ENCODE measurements at regions not wholly inside any gene's neighbourhood (a gene's known extent, or its start where the extent isn't known, plus 50 kb on each side); places are given as distances from the start of the nearest gene placed in this dataset.

GRCh38 chr2:120994301-120994995 lies 258.8 kb downstream of the GLI2 start:
- DNase-seq (ENCODE audit: low read depth): no peak

- DNase-seq (ENCODE audit: low read depth): no peak
These were observed 259.5 kb downstream of the GLI2 start for GRCh38 chr2:120995152-120995551.

DNA sequence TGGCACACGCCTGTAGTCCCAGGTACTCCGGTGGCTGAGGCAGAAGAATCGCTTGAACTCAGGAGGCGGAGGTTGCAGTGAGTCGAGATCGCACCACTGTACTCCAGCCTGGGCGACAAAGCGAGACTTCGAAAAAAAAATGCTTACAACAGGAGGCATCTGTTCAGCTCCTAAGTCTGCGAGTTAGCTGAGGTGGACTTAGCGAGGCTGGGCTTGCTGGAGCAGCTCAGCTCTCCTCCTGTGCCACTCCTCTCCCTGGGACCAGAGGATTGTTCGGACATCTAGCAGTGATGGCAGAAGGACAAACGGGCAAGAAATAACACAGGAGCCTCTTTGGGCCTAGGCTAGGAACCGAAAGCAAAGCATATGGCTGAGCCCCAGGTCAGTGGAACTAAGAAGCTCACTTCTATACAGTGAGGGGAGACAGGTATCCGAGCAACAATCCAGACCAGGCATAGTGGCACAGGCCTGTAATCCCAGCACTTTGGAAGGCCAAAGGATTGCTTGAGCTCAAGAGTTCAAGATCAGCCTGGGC lies 260.1 kb downstream of the GLI2 start:
- DNase-seq (ENCODE audit: low read depth): no peak

- no peak for DNase-seq (ENCODE audit: low read depth)
These were observed 263.9 kb downstream of the GLI2 start for GRCh38 chr2:120999377-121000097.

DNA sequence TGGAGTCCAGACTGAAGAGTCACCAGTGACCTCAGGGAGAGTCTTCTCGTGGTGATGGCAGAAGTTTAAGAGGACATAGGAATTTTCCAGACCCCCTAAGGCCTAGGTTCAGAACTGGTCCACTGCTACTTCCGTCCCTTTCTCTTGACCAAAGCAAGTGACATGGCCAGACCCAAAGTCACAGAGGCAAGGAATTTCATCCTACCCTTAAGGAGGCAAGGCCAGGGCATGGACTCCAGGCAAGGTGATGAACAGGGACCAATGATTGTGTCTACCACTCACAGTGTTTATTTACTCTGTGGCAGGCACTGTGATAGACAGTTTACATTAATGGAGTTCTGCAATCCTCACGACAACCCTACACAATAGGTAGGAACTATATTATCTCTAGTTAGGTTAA lies 265.1 kb downstream of the GLI2 start:
- no peak for DNase-seq (ENCODE audit: low read depth)

GRCh38 chr2:121001641-121002040 lies 266.0 kb downstream of the GLI2 start:
- DNase-seq (ENCODE audit: low read depth): no peak

DNA sequence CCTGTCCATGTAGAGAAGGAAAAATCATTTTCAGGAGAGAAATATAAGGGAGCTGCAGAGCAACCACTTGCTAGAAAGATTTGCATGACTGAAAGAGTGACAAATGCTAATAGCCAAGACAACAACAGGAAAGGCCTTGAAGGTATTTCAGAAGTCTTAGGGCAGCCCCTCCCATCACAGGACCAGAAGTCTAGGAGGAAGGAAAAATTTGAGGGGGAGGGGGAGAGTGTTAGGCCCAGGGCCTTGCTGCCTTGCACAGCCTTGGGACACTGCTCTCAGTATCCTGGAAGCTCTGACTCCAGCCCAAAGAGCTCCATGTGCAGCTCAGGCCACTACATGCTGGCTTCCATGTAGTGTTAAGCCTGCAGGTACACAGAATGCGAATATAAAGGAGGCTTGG lies 266.9 kb downstream of the GLI2 start:
- DNase-seq (ENCODE audit: low read depth): no peak

DNA sequence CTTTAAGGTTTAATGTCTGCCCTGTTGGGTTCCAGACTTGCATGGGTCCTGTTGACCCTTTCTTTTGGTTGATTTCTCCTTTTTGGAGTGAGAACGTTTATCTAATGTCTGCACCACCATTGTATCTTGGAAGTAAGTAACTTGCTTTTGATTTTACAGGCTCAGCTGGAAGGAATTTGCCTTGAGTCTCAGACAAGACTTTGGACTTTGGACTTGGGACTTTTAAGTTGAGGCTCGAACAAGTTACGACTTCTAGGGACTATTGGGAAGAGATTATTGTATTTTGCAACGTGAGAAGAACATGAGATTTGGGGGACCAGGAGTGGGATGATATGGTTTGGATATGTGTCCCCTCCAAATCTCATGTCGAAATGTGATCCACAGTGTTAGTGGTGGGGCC lies 267.7 kb downstream of the GLI2 start:
- no peak for DNase-seq (ENCODE audit: low read depth)

- no peak for DNase-seq (ENCODE audit: low read depth)
These were observed 268.7 kb downstream of the GLI2 start for GRCh38 chr2:121004359-121004758.

DNA sequence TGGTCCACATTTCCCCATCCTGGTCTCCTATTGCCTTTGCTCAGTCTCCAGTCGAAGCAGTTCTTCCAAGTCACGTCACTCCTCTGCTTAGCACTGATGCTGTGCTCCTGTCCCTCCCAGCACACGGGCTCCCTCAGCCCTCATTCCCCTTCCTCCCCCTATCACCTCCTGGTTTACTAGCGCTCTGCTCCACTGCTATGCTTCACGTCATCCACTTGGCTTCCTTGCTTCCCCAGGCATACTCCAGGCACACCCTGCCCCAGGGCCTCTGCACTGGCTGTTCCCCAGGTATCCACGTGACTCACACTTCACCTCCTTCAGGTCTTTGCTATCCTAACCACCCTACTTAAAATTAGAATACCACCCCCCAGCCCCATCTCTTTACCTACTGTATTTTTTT lies 269.3 kb downstream of the GLI2 start:
- DNase-seq (ENCODE audit: low read depth): no peak

DNA sequence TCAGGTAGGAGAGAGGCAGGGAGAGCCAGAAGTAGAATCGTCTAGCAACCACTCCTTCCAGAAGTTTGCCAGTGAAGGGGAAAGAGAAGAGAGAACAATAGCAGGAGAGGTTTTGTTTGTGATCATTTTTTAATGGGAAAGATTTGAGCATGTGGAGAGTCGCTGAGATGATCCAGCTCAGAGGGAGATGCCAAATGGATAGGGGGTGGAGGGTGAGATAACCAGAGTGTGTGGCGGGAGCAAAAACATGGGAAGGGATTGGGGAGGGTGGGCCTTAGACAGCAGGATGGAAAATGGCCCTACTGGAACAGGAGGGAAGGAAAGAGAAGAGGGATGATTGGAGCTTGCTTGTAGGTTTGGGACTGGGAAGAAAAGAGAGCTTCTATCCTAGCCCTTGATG lies 269.8 kb downstream of the GLI2 start:
- DNase-seq (ENCODE audit: low read depth): no peak

- DNase-seq (ENCODE audit: low read depth): no peak
These were observed 271.2 kb downstream of the GLI2 start for GRCh38 chr2:121006743-121007489.

DNA sequence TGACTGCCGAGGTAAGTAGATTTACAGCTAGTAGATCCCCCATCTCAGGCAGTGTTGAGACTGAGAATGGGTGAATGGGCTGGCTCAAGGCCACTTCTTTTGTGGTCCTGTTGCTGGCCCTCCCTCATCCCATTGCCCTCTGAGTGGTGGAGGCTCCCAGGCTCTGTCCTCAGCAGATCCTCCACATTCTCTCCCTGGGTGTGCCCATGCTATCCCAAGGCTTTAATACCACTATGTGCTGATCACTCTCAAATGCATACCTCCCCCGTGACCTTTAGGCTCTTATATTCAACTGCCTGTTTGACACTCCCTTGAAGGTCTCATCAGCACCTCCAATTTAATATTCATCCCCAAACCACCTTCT lies 271.8 kb downstream of the GLI2 start:
- no peak for DNase-seq (ENCODE audit: low read depth)

- no peak for DNase-seq (ENCODE audit: low read depth)
These were observed 273.3 kb downstream of the GLI2 start for GRCh38 chr2:121008975-121009374.

DNA sequence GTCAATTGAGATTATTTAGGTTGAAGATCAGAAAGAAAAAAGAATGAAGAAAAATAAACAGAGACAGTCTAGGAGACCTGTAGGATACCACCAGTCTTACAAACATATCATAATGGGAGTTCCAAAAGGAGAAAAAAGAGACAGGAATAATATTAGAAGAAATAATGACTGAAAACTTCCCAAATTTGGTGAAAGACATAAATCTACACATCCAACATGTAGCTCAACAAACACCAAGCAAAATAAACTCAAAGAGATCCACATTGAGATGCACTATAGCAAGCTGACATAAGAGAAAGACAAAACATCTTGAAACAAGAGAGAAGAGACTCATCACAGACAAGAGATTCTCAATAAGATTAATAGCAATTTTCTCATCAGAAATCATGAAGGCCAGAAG lies 274.0 kb downstream of the TFCP2L1 start:
- no peak for DNase-seq (ENCODE audit: low read depth)

GRCh38 chr2:121014876-121015275 lies 270.1 kb downstream of the TFCP2L1 start:
- DNase-seq (ENCODE audit: low read depth): no peak

DNA sequence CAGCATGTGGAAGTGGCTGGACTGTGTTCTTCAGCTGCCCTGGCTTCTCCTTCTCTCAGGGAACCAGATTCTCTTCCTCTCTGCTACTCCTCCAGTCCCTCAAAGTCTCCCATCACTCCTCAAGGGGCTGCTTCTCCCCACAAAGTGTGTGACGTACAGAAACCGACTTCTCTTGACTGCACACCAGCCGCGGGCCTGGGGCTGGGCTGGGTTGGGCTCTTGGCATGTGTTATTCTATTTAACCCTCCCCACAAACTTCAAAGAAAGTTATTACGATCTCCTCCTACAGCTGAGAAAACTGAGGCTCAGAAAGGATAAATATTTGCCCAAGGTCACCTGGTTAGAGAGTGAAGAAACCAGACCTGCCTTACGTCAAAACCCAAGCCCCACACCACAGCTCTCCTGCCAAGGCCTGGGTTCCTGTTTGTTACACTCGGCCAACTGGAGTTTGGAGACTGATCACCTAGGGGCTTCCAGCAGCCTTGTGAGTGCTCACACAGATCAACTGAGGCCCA lies 269.0 kb downstream of the TFCP2L1 start:
- DNase-seq (ENCODE audit: low read depth): no peak

DNA sequence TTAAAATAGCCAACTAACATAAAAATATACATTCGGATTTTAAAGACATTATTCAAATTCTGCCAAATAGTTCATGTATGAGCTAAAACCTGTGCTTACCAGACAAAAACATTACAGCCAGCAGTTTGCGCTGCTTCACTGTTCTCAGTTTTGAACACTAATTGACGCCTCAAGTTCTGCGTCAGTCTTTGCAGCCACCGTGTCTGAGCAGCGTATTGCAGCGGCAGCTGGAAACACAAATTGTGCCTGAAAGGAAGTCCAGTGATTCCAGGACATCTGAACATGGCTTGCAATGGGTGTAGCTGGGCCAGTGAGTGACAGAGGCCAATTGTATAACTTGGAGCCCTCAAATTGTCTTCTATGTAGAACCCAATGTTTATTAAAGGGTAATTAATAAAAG lies 267.6 kb downstream of the TFCP2L1 start:
- no peak for DNase-seq (ENCODE audit: low read depth)

GRCh38 chr2:121018136-121019061 lies 266.6 kb downstream of the TFCP2L1 start:
- no peak for DNase-seq (ENCODE audit: low read depth)

DNA sequence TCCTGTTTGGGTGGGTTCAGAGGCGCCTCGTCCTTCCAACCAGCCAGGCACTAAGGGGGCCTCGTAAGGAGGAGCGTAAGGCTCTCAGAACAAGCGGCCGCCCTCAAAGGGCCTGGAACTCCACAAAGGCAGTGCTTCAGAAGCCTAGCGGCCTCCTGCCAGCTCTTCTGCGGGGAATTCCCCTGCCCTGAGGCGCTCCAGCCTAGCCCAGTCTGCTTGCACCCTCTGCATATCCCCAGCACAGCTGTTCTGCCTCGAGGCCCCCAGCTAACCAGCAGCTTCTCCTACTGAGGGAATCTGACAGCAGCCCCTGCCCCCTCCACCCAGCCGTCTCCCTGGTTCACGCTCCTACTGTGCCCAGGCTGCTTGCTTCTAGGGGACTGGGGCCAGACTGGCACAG lies 265.9 kb downstream of the TFCP2L1 start:
- no peak for DNase-seq (ENCODE audit: low read depth)

DNA sequence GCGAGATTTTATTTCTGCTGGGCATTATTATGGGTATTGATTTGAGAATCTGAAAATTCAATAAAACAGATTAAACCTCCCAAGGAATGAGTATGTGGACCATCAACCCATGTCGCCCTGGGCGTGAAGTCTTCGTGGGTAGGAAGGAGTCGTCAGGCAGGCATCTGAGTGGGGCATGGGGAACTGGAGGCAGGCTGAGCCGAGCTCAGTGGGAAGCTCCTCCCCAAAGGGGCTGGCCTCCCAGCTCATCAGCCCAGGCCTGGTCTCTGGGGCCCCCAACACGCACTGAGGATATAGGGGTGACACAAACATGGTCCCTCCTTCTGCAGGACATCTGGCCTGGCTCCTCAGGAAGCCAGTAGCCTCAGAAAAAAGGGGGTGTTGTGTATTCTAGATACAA lies 265.2 kb downstream of the TFCP2L1 start:
- no peak for DNase-seq (ENCODE audit: low read depth)

DNA sequence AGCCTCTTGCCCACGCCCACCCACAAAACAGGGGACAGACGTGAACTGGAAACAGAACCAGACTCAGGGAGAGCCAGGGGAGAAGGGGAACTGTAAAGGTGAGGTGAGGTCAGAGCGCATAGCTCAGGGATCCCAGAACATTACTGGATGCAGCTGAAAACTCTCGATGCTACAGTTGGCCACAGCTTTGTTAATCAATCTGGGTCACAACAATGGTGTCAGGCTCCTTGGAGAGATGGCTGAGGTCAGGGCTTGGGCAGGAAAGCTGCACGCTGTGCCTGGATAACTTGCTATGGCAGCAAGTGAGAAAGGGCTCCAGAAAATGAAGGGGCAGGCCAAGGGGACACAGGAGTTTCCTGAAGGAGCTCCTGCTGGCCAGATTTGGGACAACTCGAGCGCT lies 263.3 kb downstream of the TFCP2L1 start:
- no peak for DNase-seq (ENCODE audit: low read depth)

Measured in HS-5 (cell line).